NCI-H2171 treated with DMSO at 0.1 percent for 48 hours (cell line): ENCODE measurements at regions not wholly inside any gene's neighbourhood (a gene's known extent, or its start where the extent isn't known, plus 50 kb on each side); places are given as distances from the start of the nearest gene placed in this dataset.
"Not testable (repeated sequence)": the region's sequence is repeated elsewhere in the genome, so short reads cannot be mapped to it uniquely, and the experiment has no call there.

Source experiments
- DNase-seq: peaks from one replicate; lab custom pipeline; 2025; lab: John Stamatoyannopoulos, UW

DNA sequence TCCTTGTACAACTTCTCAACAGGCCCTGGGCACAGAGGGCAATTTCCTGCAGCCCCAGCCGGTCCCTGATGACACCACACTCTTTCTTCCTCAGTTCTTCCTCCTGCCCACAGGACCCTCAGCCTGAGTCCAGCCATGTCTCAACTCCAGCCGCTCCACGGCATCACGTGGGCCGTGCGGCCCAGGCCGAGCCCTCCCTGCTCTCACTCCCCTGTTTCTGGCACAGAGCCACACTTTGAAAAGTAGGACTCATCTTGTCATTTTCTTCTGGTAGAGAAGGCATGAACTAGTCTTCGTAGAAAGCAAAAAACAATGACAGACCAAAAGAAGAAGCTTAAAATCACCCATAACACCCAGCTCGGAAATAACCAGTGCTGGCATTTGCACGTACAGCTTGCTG, 404.7 kb upstream of the IRX1 start:
- DNase-seq: no peak

DNA sequence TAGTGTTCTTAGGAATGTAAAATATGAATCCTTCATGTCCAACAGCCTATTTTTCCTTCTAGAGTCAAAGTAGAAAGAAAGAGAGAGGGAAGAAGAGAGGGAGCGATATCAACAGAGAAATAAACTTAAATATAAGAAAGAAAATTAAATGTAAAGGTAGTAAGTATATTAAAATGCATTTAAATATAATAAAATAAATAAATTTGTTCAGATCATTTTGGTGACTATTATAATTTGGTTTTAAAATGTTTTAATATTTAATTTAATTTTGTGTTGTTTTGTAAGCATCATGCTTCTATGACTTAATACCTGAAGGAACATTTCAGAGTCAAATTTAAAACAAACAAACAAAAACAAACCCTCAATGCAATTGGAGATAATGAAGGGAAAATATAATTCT, 405.2 kb upstream of the IRX1 start:
- no peak for DNase-seq

DNA sequence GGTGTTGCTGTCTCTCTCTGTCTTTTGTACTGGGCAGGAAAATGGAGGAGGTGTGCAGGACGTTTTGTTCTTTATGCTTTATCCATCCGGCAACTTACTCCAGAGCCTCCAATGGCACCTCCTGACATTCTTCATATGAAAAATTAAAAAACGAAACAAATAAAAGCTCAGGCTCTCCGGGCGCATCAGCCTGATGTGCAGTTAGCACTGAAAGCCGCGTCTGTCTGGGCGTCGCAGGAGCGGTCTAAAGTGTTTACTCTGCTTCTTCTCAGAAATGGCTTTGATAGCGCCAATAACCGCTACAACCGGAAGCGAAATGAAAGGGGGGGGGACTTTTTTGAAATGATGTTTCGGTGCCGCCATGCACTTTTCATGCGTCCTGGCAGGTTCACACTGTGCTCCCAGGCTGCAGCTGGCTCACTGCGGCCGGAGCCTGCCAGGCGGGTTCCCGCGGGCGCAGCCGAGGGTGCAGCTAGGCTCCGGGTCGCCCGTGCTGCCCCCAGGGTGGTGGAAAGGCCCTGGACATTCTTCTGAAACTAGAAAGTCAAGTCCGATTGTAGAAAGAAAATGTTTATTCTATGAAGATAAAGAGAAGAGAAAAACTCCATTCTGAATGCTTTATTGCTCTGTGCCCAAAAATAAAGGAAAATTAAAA, 407.7 kb upstream of the IRX1 start:
- DNase-seq: peak; percentile 71

DNA sequence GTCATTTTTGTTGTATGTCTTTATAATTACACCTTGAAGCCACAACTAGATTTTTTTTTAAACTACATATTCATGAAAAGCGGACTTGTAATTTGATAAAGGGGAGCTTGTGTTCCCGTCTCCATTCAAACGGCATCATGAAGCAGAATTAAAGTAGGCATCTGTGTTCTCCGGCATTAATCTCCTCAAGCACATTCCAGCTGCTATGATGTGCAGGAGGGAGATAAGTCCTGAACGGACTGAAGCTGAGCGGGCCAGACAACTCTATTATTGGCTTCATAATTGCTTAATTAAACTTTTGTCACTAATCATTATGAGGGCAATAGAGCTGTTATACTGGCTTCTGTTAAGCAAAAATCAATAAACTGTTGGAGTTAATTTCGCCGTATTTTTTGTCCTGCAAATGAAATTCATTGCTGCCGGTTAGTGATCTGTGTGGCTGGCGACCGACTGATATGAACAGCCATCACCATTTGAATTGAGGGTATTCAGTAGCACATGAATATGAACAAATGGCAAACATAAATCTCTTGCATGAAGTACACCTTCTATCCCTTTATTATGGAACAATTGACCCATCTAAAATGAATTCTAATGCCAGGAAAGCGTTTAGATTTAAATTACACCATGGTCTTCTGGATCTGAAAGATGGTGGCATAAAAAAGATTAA, 408.8 kb upstream of the IRX1 start:
- DNase-seq: peak; percentile 56

DNA sequence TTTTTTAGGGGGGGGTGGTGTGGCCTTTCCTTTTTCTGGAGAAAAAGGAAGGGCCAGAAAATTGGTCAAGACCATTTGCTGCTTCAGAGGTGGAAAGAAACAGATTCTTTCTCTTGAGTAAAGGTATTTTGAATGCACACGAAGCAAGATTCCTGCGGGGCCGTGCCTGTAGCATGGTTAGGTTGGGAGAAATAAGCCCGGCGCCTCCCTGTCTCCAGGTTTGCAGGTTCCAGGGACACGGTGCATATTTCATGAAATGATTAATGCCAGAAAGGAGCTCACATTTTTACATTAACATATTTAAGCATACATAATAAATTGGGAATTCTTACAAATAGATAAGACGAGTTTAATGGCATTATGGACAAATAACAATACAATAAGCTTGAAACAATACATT, 409.5 kb upstream of the IRX1 start:
- DNase-seq: no peak

DNA sequence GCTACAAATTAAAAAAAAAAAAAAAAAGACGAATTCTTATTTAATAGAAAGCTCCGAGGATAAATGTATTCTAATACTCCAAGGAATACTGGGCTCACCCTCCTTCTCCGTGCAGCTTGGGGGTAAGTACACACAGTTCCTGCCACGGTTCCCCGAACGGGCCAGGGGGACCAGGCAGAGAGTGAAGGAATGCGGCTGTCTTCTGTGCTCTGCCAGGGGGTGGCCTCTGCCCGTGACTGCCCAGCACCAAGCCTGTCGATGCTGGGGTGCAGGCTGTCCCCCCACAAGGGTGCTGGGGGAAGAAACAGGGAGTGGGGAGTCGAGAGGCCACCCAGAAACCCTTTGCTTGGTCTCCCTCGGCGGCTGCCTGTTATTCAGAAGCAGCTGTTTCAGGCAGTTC, 410.1 kb upstream of the IRX1 start:
- no peak for DNase-seq

GRCh38 chr5:3182133-3182876, 413.3 kb upstream of the IRX1 start:
- no peak for DNase-seq

DNA sequence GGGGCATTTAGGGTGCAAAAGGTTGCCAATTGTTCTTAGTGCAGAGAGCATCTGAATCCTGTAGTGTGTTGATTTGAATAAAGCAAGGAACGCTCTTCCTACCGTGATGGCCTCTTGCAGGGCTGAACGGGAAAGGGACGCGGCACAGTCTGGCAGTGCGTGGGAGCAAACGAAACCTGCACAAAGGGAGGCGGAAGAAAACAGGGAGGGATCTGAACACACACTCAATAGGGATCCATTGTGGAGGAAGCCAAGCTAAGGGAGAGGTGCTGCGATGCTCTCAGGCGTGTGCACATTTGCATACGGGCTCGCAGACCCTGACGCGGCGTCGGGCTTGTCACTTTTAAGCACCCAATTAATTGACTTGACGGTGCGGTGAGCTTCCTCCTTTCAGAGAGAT, 414.0 kb upstream of the IRX1 start:
- DNase-seq: no peak

GRCh38 chr5:3180636-3181035, 415.0 kb upstream of the IRX1 start:
- no peak for DNase-seq

DNA sequence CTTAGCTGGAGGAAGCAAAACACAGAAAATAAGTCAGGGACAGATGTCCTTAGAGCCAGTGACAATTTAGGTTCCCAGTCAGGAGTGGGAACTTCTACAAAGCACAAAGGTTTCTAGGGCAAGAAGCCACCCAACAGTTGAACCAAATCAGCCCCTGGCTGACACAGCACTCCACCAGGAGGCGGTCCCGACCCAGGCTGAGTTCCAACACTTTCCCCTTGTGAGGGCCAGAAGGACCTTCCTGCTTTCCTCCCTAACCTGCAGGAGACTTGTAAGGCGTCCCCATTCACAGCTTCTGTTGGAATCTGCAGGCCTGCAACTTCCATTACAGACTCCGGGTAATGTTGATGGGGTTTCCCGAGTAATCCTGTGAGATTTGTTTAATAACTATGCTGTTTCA, 416.4 kb upstream of the IRX1 start:
- DNase-seq: no peak

DNA sequence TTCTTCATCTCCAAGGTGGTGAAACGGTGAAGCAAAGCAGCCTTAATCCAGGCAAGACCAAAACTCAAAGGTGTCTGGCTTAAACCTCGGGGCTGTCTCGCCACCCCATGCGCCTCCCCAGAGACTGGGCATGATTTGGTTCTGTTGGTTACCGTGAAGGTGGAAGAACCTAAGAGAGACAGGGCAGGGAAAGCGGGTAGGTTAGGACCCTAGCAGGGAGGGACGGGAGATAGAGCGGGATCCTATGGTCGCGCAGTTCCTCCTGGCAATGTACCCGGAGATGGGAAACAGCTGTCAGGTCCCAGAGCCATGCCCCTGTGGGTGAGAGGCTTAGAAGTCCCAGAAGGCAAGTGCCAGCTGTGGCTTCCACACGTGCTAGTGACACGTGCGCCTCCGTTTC, 418.3 kb upstream of the IRX1 start:
- DNase-seq: no peak

DNA sequence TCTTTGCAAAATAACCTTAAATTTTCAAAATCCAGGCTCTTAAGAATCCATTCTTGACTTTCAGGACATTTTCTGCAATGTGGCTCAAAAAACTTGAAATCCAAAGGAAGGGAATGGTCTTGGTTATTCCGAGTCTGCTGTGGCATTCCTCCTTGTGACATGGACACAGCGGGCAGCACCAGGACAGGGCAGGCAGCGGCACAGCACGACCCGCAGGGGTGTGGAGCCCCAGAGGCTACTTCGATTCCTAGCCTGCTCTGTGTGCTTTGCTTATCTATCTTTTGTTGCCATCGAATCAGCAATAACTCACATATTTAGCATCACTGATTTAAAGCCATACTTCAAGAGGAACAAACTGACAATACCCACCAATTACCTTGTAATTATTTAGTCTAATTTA, 420.2 kb upstream of the IRX1 start:
- no peak for DNase-seq

- DNase-seq: no peak
Measured at GRCh38 chr5:3167473-3167872, 416.0 kb upstream of the IRX2 start.

GRCh38 chr5:3163626-3164025, 412.1 kb upstream of the IRX2 start:
- no peak for DNase-seq

DNA sequence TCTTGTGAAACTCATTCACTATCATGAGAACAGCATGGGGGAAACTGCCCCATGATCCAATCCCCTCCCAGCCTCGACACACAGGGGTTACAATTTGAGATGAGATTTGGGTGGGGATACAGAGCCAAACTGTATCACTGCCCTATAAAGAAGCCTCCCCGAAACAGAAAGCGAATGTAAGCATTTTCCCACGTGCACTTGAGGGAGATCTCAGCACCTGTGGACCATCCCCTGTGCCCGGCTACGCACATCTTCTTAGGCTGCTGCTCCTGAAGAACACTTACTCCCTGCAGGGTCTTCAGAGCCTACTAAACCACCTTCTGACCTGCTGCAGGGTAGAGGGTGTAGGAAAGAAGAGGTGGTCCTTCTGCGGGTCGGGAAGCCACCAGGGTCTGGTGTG, 410.2 kb upstream of the IRX2 start:
- DNase-seq: no peak

DNA sequence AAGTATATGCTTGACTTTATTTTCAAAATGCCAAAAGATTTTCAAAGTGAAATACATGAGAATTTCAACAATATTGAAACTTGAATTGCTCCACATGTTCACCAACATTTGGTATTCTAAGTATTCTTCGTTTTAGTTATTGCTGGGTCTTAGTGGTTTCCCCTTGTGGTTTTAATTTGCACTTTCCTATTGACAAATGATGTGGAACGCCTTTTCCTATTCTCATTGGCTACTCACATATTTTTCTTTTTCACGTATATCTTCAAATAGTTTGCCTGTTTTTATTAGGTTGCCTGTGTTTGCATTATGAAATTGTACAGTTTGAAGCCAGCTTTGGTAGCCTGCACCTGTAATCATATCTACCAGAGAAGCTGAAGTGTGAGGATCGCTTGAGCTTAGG, 405.7 kb upstream of the IRX2 start:
- no peak for DNase-seq

- DNase-seq: no peak
Measured at GRCh38 chr5:3155717-3156116, 404.2 kb upstream of the IRX2 start.

- DNase-seq: no peak
Measured at GRCh38 chr5:3155046-3155445, 403.6 kb upstream of the IRX2 start.

DNA sequence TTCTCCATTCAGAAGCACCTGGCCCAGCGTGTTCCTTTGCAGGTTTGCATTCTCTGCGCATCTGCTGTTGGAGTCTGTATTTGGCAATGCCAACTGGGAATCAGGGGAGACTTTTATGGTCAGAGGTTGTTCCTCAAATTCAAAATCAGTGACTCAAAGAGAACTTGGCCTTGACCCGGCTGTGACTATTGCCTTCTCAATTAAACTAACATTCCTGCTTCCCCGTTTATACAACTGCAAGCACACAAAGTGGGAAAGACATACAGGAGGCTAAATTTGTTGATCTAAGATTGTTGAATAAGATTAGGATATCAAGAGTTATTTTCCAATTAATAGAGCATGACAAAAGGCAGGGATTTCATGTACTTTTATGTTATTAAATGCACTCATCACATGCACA, 402.4 kb upstream of the IRX2 start:
- no peak for DNase-seq

GRCh38 chr5:3153226-3153858, 401.9 kb upstream of the IRX2 start:
- DNase-seq: peak; percentile 35

DNA sequence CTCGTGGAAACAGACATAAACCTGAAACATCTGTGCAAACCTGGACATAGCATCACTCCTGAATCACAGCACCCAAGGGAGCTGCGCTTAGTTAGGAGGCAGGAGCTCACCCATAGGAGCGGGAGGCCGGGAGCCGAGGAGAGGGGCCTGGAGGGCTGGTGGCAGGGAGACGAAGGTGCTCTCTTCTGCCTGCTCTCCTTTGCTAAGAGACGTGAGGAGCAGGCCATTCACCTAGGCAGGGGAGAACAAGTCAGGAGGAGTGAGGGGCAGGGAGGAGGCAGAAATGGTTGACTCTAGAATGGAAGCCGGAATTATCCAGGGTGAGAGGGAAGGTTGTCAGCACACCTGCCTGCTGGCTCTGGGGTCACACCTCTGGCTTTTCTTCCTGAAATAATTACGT, 398.4 kb upstream of the IRX2 start:
- DNase-seq: no peak

DNA sequence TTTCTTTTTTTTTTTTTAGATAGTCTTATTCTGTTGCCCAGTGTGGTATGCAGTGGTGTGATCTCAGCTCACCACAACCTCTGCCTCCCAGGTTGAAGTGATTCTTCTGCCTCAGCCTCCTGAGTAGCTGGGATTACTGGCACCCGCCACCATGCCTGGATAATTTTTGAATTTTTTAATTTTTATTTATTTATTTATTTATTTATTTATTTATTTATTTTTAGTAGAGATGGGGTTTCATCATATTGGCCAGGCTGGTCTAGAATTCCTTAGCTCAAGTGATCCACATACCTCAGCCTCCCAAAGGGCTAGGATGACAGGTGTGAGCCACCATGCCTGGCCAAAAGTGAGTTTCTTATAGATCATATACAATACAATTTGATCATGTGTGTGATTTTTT, 395.9 kb upstream of the IRX2 start:
- not testable (repeated sequence) for DNase-seq

DNA sequence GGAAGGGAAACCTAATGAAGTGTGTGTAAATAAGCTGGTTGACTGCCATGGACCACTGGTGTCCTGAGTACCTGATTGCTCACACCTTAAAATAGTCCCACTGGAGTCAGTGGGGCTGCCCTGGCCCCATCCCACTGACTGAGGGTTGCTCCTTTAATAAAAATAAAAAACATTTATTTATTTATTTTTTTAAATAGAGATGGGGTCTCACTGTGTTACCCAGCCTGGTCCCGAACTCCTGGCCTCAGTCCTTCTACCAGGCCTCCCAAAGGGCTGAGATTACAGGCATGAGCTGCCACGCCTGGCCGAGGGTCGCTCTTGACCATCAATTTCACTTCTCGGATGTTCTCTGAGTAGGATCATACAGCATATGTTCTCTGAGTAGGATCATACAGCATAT, 394.2 kb upstream of the IRX2 start:
- DNase-seq: no peak
